Fibroblast of pulmonary artery (primary cell): ENCODE measurements at regions not wholly inside any gene's neighbourhood (a gene's known extent, or its start where the extent isn't known, plus 50 kb on each side); places are given as distances from the start of the nearest gene placed in this dataset.
"Not testable (repeated sequence)": the region's sequence is repeated elsewhere in the genome, so short reads cannot be mapped to it uniquely, and the experiment has no call there.

Source experiments
- DNase-seq: peaks from one replicate; pipeline ENCODE4 v3.0.0-alpha.2; 2010; ENCODE audit warnings: low read depth
- H3K4me3 ChIP-seq: replicated peaks from 2 replicates; pipeline ENCODE4 v1.5.1; 2011; ENCODE audit warnings: low read depth, mild to moderate bottlenecking, control low read depth, low read length, moderate library complexity
- TF ChIP-seq, protein P1 (sequence below): IDR thresholded peaks from 2 replicates; pipeline ENCODE4 v1.5.1; 2011; ENCODE audit warnings: mild to moderate bottlenecking, control low read depth, low read length, inconsistent platforms; ENCODE audit errors: missing control alignments

GRCh38 chr12:11486623-11487444, 91.5 kb upstream of the PRB2 start:
- TF ChIP-seq, protein P1, sequence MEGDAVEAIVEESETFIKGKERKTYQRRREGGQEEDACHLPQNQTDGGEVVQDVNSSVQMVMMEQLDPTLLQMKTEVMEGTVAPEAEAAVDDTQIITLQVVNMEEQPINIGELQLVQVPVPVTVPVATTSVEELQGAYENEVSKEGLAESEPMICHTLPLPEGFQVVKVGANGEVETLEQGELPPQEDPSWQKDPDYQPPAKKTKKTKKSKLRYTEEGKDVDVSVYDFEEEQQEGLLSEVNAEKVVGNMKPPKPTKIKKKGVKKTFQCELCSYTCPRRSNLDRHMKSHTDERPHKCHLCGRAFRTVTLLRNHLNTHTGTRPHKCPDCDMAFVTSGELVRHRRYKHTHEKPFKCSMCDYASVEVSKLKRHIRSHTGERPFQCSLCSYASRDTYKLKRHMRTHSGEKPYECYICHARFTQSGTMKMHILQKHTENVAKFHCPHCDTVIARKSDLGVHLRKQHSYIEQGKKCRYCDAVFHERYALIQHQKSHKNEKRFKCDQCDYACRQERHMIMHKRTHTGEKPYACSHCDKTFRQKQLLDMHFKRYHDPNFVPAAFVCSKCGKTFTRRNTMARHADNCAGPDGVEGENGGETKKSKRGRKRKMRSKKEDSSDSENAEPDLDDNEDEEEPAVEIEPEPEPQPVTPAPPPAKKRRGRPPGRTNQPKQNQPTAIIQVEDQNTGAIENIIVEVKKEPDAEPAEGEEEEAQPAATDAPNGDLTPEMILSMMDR = peak; percentile 96
- no peak overlapping the region for H3K4me3 ChIP-seq
- DNase-seq = peak; percentile 92

DNA sequence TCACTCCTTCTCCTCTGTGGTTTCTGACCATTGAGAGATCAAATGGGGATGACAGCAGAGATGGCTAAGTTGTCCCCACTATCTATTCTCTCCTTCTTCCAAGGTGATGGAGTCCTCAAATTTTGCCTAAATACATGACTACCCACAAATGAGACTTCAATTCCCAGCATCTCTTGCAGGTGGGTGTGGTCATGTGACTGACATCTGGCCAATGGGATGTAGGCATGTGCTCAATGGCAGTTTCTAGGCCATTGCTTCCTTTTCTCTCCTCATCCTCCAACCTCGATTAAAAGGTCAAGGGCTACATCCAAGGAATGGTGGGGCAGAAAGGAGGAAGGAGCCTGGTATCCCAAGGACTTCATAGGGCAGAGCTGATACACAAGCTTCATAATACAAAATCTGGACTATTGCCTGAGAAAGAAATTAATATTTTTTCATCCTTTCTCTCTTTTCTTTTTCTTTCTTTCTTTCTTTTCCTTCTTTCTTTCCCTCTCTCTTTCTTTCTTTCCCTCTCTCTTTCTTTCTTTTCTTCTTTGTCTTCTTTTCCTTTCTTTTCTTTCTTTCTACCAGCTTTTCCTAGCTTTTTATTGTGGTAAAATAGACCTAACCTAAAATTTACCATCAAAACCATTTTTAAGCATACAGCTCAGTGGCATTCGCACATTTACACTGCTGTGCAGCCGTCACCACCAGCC, 100.9 kb upstream of the PRB2 start:
- DNase-seq = no peak
- TF ChIP-seq, protein P1 = no peak
- H3K4me3 ChIP-seq = no peak overlapping the region

GRCh38 chr12:11497438-11497837, 102.1 kb upstream of the PRB2 start:
- DNase-seq = no peak
- TF ChIP-seq, protein P1 = no peak
- H3K4me3 ChIP-seq = no peak overlapping the region

GRCh38 chr12:11497995-11498394, 102.6 kb upstream of the PRB2 start:
- H3K4me3 ChIP-seq = no peak overlapping the region
- DNase-seq = no peak
- TF ChIP-seq, protein P1 = no peak

DNA sequence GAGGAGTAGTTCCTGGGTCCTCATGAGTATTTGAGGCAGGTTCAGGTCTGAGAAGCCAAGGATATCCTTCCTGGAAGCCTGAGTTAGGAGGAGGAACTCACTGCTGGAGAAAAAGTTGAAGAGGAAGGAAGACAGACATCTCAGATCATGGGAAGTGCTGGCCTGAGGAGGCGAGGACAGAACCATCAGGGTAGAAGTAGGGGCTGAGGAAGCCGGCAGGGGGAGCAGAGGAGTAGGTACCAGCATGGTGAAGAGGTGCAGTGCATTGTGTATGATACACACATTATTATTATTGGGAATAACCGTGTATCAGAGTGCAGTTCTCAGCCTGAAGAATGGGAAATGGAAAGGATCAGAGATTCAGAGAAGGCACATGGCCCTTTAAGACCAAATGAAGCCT, 103.2 kb upstream of the PRB2 start:
- not testable (repeated sequence) for H3K4me3 ChIP-seq, DNase-seq
- TF ChIP-seq, protein P1 = peak; percentile 12

DNA sequence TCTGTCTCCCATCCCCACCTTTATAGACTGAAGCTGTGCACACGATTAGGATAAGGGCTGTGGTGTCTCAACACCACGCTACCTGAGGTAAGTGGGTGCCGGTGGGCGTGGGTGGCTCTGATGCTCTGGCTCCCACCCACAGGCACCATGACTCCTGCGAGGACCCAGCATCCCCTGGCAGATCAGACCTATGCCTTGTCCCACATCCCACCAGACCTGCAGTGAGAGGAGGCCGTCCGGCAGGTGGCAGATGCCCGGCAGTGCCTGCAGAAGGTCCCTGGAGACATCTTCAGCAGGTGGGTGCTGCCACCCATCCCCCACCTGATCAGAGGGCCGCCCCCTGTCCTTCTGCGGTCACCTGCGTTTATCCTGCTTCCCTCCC, 104.4 kb upstream of the PRB2 start:
- TF ChIP-seq, protein P1 = no peak
- no peak for DNase-seq
- H3K4me3 ChIP-seq = no peak overlapping the region
